Tibial nerve (tissue), 4 donors: ENCODE measurements at regions not wholly inside any gene's neighbourhood (a gene's known extent, or its start where the extent isn't known, plus 50 kb on each side); places are given as distances from the start of the nearest gene placed in this dataset.
A peak's percentile ranks its signal among the peaks of the same experiment; 100 is the strongest.

Experiments used
- DNase-seq, 2 donors: peaks; one replicate each; pipeline ENCODE4 v3.0.0-alpha.2; 2019; ENCODE audit warnings: low spot score in 2 of 2
- H3K27ac ChIP-seq, 4 donors: fragments of 200-600 bp; sonication (generic) in 3 of 4; one replicate each; pipeline ENCODE4 v1.5.1; 2017 to 2019; ENCODE audit warnings: mild to moderate bottlenecking in 1 of 4
- H3K27me3 ChIP-seq, 2 donors: fragments of 200-600 bp; sonication (generic) in 1 of 2; one replicate each; pipeline versions ENCODE4 v1.5.1 to v1.6.0; 2017 to 2019
- H3K36me3 ChIP-seq, 3 donors: fragments of 200-600 bp; sonication (generic); one replicate each; pipeline ENCODE4 v1.5.1; 2018 to 2019
- H3K4me1 ChIP-seq, 4 donors: fragments of 200-600 bp; sonication (generic) in 3 of 4; one replicate each; pipeline ENCODE4 v1.5.1; 2017 to 2019
- H3K4me3 ChIP-seq, 4 donors: fragments of 200-600 bp; sonication (generic) in 3 of 4; one replicate each; pipeline ENCODE4 v1.5.1; 2017 to 2019; ENCODE audit warnings: mild to moderate bottlenecking in 1 of 4, moderate library complexity in 1 of 4
- H3K9me3 ChIP-seq, 4 donors: fragments of 200-600 bp; sonication (generic) in 3 of 4; one replicate each; pipeline ENCODE4 v1.5.1; 2017 to 2019
- CTCF ChIP-seq, 5 experiments: fragments of 200-600 bp in 3 of 5; fragments of 450-650 bp in 2 of 5; sonication (generic) in 3 of 5; IDR thresholded peaks; one replicate each; pipeline ENCODE4 v1.5.1; 2016 to 2019; ENCODE audit warnings: antibody characterized with exemption in 5 of 5, mild to moderate bottlenecking in 3 of 5, moderate library complexity in 2 of 5
- EP300 ChIP-seq, 2 donors: sonication (generic); formaldehyde crosslinking; IDR thresholded peaks; one replicate each; pipeline ENCODE4 v1.6.1; 2017; ENCODE audit warnings: antibody characterized with exemption in 2 of 2, mild to moderate bottlenecking in 1 of 2
- POLR2A ChIP-seq, 2 donors: fragments of 450-650 bp; IDR thresholded peaks; one replicate each; pipeline ENCODE4 v1.6.1; 2017; ENCODE audit warnings: antibody characterized with exemption in 2 of 2, mild to moderate bottlenecking in 2 of 2, moderate library complexity in 2 of 2
- WGBS, 2 donors: methylation state at CpG; one replicate each; pipeline ENCODE4 v1.1.5; 2018; 5-methylcytosine and 5-hydroxymethylcytosine counted together

DNA sequence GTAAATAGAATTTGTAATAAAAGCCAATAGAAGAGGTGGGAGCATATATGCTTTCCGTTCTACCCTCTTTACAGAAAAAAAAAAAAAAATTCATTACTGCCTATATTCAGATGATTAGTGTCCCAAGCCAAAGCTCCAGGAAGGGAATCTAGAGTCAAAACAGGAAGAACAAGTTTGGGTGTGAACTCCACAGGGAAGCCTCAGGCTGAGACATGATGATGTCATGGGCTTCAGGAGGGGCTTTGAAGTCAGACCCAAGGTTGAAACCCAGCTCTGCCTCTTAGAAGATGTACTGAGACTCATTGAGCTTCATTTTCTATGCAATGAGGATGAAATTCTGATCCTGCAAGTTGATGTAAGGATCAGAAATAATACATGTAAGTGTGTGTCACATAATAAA, 250.0 kb upstream of the ADGRL2 start:
- no peak for DNase-seq
- no peaks in the 10 kb centered on the region for H3K36me3 ChIP-seq
- 93 to 95% methylated on average over 1 of the region's 1 CpG for WGBS, 2 donors
- peaks cover 0 to 11% (median 0%) of the 10 kb centered on the region in 4 donors for H3K4me1 ChIP-seq
- H3K27me3 ChIP-seq = no peaks in the 10 kb centered on the region
- no peak overlapping the region for H3K27ac ChIP-seq
- H3K4me3 ChIP-seq = no peak overlapping the region
- no peaks in the 10 kb centered on the region for H3K9me3 ChIP-seq
- no peak for TF ChIP-seq CTCF (IDR thresholded peaks at IDR 0.05)
- no peak for TF ChIP-seq POLR2A (IDR thresholded peaks at IDR 0.05)
- TF ChIP-seq EP300 (IDR thresholded peaks at IDR 0.05) = no peak

DNA sequence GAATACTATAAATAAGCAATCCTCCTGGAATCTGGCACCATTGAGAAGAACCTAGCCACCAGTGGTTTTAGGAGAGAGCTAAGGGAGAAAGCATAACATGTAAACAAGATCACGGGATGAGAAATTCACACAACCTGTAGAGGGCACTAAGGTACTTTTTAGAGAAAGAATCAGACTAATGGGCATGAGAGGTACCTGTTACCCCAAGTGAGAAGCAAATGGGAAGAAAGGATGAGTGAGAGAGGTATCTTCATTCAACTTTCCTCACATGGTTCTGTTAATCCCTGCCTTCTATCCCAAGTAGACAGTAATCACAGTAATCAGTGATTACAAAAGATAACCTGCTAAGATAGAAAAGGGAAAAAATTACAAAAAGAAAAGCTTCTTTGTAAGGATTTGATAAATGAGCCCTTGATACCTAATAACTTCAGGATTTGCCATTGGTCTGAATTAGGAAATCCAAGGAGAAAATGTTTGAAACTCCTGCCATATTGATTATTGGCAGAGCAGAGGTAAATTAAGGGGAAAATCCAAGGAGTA, 251.1 kb upstream of the ADGRL2 start:
- Histone ChIP-seq H3K36me3 (no peaks in the 10 kb centered on the region), H3K9me3 (no peaks in the 10 kb centered on the region), H3K4me3 (no peak overlapping the region), H3K27ac (no peak overlapping the region), H3K27me3 (no peaks in the 10 kb centered on the region), H3K4me1 (peaks cover 0 to 11% (median 0%) of the 10 kb centered on the region in 4 donors)
- no peak for DNase-seq
- TF ChIP-seq EP300 (IDR thresholded peaks at IDR 0.05) (no peak), CTCF (IDR thresholded peaks at IDR 0.05) (peak in 1 of 5 experiments; percentile 13)
- 35 to 55% methylated on average over 1 of the region's 1 CpG for WGBS, 2 donors

GRCh38 chr1:81548918-81549587, 251.7 kb upstream of the ADGRL2 start:
- no peak for DNase-seq
- no peaks in the 10 kb centered on the region for H3K36me3 ChIP-seq
- H3K27ac ChIP-seq = no peak overlapping the region
- WGBS, 2 donors = 47 to 48% methylated on average over 3 of the region's 3 CpGs
- no peaks in the 10 kb centered on the region for H3K9me3 ChIP-seq
- TF ChIP-seq CTCF (IDR thresholded peaks at IDR 0.05) (no peak), EP300 (IDR thresholded peaks at IDR 0.05) (no peak), POLR2A (IDR thresholded peaks at IDR 0.05) (no peak)
- no peak overlapping the region for H3K4me3 ChIP-seq
- peaks cover 0 to 11% (median 0%) of the 10 kb centered on the region in 4 donors for H3K4me1 ChIP-seq
- no peaks in the 10 kb centered on the region for H3K27me3 ChIP-seq

DNA sequence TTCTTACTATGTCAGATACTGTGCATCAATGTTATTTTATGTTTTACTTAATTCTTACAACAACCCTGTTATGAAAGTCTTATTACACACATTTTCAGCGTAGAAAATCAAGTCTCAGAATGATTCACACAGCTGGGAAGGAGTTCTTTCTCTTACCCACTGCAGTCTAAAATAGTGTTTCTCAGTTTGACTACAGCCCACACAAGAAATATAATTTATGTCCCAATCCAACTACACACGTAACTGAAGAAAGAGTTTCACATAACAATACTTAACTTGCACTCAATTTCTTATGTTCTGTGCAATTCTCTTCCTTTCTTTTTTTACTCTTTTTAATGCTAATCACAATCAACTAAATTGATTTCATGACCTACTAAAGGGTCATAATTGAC, 252.8 kb upstream of the ADGRL2 start:
- no peak for DNase-seq
- TF ChIP-seq CTCF (IDR thresholded peaks at IDR 0.05) (no peak), POLR2A (IDR thresholded peaks at IDR 0.05) (no peak), EP300 (IDR thresholded peaks at IDR 0.05) (no peak)
- Histone ChIP-seq H3K9me3 (no peaks in the 10 kb centered on the region), H3K4me1 (peaks cover 0 to 11% (median 0%) of the 10 kb centered on the region in 4 donors), H3K27ac (peak overlapping the region in 2 of 4 donors; percentile 17 to 51), H3K27me3 (no peaks in the 10 kb centered on the region), H3K4me3 (no peak overlapping the region), H3K36me3 (no peaks in the 10 kb centered on the region)
- WGBS, 2 donors = 39 to 43% methylated on average over 2 of the region's 2 CpGs

DNA sequence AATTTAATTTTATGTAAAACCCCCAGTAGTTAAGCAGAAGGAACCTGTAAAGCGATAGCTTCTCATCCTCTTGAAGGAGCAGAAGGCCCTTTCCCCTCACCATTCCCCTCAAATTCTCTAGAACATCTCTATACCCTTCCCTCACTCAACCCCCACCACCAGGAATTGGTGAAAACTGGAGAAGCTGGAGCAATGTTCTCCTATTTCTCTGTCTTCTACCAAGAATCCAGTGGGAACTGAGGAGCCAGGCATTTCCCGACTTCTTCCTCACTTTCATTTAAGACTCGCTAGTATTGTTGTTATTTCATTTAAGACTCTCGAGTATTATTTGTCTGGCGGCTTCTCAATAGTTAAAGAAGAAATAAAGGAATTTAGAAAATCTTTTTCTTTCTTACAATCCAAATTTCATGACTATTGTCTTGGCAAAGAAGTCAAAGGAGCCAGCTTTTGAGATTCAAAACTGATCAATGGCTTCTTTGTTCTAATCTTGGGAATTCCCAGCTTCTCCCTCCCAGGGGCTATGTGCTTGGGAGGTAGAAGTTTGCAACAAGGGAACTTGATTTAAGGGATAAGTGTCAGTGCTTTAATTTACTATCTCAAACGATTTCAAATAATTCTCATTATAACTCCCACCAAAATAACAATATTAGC, 253.3 kb upstream of the ADGRL2 start:
- WGBS, 2 donors = 36 to 39% methylated on average over 6 of the region's 6 CpGs
- H3K4me1 ChIP-seq = peaks cover 0 to 11% (median 0%) of the 10 kb centered on the region in 4 donors
- H3K27ac ChIP-seq = peak overlapping the region in 2 of 4 donors; percentile 17 to 51
- no peaks in the 10 kb centered on the region for H3K27me3 ChIP-seq
- peak overlapping the region in 2 of 4 donors; percentile 7 to 18 for H3K4me3 ChIP-seq
- no peak for DNase-seq
- H3K9me3 ChIP-seq = no peaks in the 10 kb centered on the region
- no peaks in the 10 kb centered on the region for H3K36me3 ChIP-seq
- no peak for TF ChIP-seq CTCF (IDR thresholded peaks at IDR 0.05)
